ENCODE measurements at regions not wholly inside any gene's neighbourhood (a gene's known extent, or its start where the extent isn't known, plus 50 kb on each side); places are given as distances from the start of the nearest gene placed in this dataset.

DNA sequence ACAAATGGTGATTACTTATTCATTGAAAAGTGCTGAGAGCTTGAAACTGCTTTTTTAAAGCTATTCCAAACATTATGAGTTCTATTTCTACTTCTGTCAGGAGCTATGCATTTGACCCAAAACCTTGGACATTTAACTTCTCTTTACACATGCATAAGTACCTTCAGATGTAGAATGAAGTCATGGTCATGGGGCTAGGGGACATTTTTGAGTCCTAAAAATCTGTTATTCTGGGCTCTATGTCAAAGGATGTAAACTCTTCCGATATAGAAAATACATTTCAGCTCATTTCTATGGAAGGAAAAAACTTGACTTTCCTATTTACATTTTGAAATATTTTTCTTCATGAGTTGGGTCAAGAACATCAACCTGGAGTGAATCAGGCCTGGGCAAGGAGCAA lies 179.5 kb upstream of the CXCL12 start:
- H3K27me3 ChIP-seq, result no peaks in the 10 kb centered on the region
- no peak overlapping the region for H3K4me3 ChIP-seq
- no peak for TF ChIP-seq EP300 (IDR thresholded peaks at IDR 0.05)
- no peak for TF ChIP-seq CTCF (IDR thresholded peaks at IDR 0.05)
- no peak for TF ChIP-seq POLR2A (IDR thresholded peaks at IDR 0.05)
- no peak for TF ChIP-seq POLR2AphosphoS5 (IDR thresholded peaks at IDR 0.05)
- H3K36me3 ChIP-seq, result no peaks in the 10 kb centered on the region
- no peaks in the 10 kb centered on the region for H3K9me3 ChIP-seq
- 91% methylated on average over 1 of the region's 1 CpG for WGBS
- H3K4me1 ChIP-seq, result no peaks in the 10 kb centered on the region
- H3K27ac ChIP-seq, result no peak overlapping the region
- DNase-seq (ENCODE audit: low spot score in 2 of 2), result no peak

DNA sequence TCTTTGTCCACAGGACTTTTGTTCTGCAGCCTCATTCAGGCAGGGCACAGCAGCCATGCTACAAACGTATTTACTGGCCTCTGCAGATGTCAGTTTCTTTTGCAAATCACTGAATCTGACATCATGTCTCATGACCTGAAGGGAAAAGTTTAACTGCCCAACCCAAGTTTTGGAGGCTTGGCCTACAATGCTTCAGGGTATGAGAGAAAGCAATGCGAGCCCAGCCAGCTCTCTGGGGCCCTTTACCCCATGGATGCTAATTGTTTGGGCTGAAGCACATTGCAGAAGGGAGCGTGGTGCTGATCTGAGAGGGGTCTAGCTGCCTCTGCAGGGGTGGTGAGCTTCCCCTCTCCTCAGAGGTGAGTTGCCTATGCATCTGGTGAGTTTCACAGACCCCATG lies 179.9 kb upstream of the CXCL12 start:
- no peak for DNase-seq (ENCODE audit: low spot score in 2 of 2)
- 18% methylated on average over 2 of the region's 3 CpGs for WGBS
- Histone ChIP-seq H3K9me3 (no peaks in the 10 kb centered on the region), H3K27ac (no peak overlapping the region), H3K4me1 (peaks cover under 1% of the 10 kb centered on the region), H3K4me3 (no peak overlapping the region), H3K27me3 (no peaks in the 10 kb centered on the region), H3K36me3 (no peaks in the 10 kb centered on the region)
- TF ChIP-seq EP300 (IDR thresholded peaks at IDR 0.05) (no peak), POLR2AphosphoS5 (IDR thresholded peaks at IDR 0.05) (no peak), CTCF (IDR thresholded peaks at IDR 0.05) (no peak), POLR2A (IDR thresholded peaks at IDR 0.05) (no peak)

DNA sequence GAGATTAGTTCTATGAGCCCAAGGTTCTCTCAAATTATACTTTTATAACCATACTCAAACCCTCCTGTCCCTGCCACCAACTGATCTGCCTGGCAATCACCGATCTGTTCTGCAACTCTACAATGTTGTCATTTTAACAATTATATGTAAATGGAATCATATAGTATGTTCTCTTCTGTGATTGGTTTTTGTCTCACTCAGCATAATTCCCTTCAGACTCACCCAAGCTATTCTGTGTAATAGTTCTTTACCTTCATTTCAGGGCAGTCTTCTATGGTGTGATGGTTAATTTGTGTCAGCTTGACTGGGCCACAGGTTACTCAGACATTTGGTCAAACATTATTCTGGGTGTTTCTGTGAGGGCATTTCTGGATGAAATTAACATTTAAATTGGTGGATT lies 181.9 kb upstream of the CXCL12 start:
- no peak overlapping the region for H3K4me3 ChIP-seq
- no peaks in the 10 kb centered on the region for H3K27me3 ChIP-seq
- no peaks in the 10 kb centered on the region for H3K36me3 ChIP-seq
- peaks cover 5% of the 10 kb centered on the region for H3K4me1 ChIP-seq
- DNase-seq (ENCODE audit: low spot score in 2 of 2), result no peak
- WGBS, result 35% methylated on average over 1 of the region's 1 CpG
- no peak for TF ChIP-seq POLR2AphosphoS5 (IDR thresholded peaks at IDR 0.05)
- no peak for TF ChIP-seq CTCF (IDR thresholded peaks at IDR 0.05)
- no peak for TF ChIP-seq POLR2A (IDR thresholded peaks at IDR 0.05)
- no peak for TF ChIP-seq EP300 (IDR thresholded peaks at IDR 0.05)
- no peaks in the 10 kb centered on the region for H3K9me3 ChIP-seq
- H3K27ac ChIP-seq, result no peak overlapping the region

GRCh38 chr10:44567471-44567870 lies 182.6 kb upstream of the CXCL12 start:
- no peak overlapping the region for H3K27ac ChIP-seq
- no peak overlapping the region for H3K4me3 ChIP-seq
- WGBS, result 45% methylated on average over 1 of the region's 1 CpG
- H3K4me1 ChIP-seq, result peaks cover 5% of the 10 kb centered on the region
- no peaks in the 10 kb centered on the region for H3K9me3 ChIP-seq
- H3K36me3 ChIP-seq, result no peaks in the 10 kb centered on the region
- no peak for DNase-seq (ENCODE audit: low spot score in 2 of 2)
- H3K27me3 ChIP-seq, result no peaks in the 10 kb centered on the region
- TF ChIP-seq POLR2AphosphoS5 (IDR thresholded peaks at IDR 0.05), result no peak

DNA sequence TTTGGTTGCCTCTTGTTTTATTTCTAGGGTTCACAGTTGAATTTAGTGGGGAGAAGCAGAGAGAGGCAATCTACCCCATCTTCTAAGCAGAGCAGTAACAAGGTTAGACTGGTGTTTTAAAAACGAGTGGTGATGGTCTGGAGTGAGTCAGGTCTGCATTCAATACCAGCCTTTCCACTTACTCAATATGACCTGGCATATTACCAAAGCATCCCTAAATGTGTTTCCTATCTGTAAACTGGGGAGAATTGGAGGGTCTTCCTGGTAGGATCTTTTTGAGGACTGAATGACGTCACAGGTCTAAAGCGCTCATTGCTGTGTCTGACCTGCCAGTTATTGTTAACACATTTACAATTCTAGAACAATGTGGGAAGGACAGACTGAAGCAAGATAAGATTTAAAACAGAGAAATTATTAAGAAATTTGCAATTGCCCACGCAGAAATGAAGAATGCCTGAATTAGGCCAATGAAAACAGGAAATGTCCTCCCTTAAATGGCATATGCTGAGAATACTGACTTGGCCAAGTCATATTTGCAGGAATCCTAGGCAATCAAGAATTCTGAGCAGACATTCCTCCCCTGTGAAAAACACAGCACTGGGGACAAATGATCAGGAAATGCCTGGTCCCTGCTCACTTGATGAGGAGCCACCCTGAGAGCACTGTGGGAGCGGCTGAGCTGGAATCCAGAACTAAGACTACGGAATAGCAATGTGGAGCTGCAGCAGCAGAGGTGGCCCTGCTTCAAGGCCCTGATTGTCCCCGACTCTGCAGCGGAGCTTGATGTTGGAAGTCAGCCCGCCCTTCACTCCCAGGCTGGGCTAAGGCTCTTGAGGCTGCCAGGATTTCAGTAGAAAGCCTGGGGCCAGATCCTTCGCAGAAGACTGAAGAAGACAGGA lies 184.5 kb upstream of the CXCL12 start:
- TF ChIP-seq EP300 (IDR thresholded peaks at IDR 0.05) (no peak), POLR2AphosphoS5 (IDR thresholded peaks at IDR 0.05) (no peak), CTCF (IDR thresholded peaks at IDR 0.05) (no peak), POLR2A (IDR thresholded peaks at IDR 0.05) (no peak)
- peak overlapping the region; percentile 57 for H3K27ac ChIP-seq
- peaks cover 5% of the 10 kb centered on the region for H3K4me1 ChIP-seq
- 40% methylated on average over 5 of the region's 10 CpGs for WGBS
- no peak overlapping the region for H3K4me3 ChIP-seq
- H3K9me3 ChIP-seq, result no peaks in the 10 kb centered on the region
- H3K36me3 ChIP-seq, result no peaks in the 10 kb centered on the region
- no peaks in the 10 kb centered on the region for H3K27me3 ChIP-seq
- no peak for DNase-seq (ENCODE audit: low spot score in 2 of 2)
